NCI-H2029 treated with DMSO at 0.1 percent for 48 hours (cell line): ENCODE measurements at regions not wholly inside any gene's neighbourhood (a gene's known extent, or its start where the extent isn't known, plus 50 kb on each side); places are given as distances from the start of the nearest gene placed in this dataset.
"Not testable (repeated sequence)": the region's sequence is repeated elsewhere in the genome, so short reads cannot be mapped to it uniquely, and the experiment has no call there.

Experiments used
- DNase-seq: peaks from one replicate; lab custom pipeline; 2025; lab: John Stamatoyannopoulos, UW

DNA sequence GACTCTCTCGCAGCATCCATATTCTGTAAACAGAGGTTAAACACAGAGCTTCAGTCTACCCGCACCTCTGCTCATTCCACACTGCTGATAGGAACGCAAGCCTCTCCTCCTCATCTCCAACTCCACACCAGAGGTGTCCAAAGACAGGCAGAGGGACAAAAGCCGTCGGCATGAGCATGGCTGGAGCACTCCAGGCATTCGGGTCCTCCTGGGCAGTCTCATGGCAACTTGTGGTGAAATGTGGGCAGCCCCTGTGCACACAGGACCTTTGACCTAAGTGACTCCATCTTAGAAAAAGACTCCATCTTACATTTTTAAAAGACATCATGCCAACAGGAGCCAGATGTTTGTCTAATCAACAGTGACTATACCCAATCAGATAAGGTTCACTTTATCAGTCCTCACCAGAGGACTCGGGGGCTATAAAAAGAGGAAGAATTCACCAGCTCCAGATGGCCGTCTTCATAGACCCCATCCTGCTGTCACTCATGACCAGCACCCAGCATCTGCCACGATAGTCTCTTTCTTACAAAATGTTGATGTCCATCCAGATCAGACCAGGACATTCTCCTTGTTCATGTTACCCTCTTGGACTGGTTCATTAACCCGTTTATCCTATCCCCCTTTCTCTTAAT is 304.4 kb downstream of the ANAPC1 start:
- DNase-seq, result not testable (repeated sequence)

DNA sequence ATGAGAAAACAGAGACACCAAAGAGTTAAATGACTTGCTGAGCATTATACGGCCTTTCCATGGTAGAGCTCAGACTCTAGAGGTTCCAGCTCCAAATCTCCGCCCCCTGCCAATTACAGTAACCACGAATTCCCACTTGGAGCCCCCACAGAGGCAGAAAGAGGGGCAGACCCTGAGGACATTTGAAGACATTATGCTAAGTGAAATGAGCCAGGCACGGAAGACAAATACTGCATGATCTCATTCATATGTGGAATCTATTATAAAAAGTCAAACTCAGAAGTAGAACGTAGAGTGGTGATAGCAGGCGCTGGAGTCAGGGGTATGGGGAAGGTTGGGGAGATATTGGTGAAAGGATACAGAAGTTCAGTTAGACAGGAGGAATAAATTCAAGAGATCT is 303.4 kb downstream of the ANAPC1 start:
- DNase-seq, result not testable (repeated sequence)

DNA sequence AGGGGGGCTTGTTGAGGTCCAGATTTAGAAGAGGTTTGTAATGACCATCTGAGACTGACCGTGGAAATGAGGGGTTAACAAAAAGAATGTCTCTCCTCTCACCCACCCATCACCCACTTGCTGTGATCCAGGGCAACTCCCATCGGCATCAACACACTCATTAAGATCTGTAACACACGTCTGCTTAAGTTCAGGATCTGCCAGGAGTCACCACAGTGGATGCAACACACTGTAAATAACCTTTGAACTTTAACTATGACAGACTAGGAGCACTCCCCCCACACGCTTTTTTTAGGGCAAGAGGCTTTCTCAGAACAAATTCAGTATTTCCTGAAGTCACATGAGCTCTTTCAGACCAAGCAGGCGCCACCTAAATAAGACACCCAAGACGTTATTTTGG is 301.9 kb downstream of the ANAPC1 start:
- not testable (repeated sequence) for DNase-seq

DNA sequence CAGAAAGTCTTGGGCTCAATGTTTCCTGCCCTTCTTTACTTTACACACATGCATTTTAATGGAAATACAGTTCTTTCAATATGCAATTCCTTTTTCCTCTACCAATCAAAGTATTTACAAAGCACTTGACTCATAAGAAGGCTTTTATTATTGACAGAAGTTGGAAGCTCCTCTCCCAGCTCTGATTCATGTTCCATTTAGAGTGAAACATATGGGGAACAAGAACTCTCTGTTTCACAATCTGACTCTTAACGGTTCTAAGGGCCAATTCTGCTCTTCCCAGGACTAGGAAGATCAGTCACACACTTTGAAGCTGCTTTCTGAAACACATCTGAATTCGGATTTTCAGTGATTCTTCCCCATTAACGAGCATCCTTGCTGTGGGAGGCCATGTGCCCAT is 300.5 kb downstream of the ANAPC1 start:
- not testable (repeated sequence) for DNase-seq

DNA sequence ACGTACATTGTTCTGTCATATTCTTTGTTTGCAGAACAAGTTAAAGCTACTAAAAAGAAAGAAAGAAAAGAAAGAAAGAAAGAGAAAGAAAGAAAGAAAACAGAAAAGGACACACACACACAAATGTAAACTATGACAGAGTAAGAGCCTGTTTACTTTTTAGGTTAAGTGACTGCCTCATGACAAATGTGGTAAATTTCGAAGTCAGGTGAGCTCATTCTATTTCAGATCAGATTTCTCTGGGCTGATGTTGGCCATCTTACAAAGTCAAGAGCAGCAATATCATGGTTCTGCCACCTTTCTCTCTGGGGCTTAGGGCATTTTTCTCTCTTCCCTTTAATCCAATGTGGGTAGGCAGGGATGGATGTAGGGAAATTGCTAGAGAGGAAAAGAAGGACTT is 299.5 kb downstream of the ANAPC1 start:
- not testable (repeated sequence) for DNase-seq

DNA sequence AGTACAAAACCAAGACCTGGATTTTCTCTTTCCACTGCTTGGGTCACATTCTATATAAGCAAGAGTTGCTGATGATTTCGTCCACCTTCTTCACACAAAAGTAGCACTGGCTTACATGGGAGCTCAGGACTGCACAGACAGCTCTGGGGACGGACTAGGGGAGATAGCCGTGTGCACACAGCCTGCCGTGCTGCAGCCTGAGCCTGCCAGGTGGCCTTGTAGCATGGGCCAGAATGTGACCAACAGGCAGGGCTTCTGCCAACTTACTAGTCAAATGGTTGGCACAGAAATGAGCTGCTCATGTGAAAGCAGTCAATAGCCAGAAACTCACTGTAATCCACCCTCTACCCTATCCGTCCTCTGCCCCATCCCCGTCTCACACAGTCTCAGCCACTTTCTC is 299.0 kb downstream of the ANAPC1 start:
- DNase-seq, result not testable (repeated sequence)

DNA sequence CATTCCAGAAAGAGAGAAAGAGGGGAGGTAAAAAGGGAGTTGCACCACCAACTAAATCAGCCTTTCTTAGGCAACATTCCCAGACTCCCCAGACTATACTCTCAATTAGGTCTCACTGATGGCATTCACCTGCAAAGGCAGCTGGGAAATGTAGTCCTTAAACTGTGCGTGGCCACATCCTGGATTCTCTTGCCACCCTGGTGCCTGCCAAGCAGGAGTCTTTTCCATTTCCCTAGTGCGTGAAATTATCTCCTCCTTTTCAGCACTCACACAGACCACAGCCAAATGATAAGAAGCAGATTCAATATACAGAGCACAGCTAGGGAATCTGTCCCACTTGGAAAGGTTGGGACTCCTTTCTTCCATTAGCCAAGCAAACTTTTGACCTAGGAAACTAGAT is 298.0 kb downstream of the ANAPC1 start:
- DNase-seq, result not testable (repeated sequence)

DNA sequence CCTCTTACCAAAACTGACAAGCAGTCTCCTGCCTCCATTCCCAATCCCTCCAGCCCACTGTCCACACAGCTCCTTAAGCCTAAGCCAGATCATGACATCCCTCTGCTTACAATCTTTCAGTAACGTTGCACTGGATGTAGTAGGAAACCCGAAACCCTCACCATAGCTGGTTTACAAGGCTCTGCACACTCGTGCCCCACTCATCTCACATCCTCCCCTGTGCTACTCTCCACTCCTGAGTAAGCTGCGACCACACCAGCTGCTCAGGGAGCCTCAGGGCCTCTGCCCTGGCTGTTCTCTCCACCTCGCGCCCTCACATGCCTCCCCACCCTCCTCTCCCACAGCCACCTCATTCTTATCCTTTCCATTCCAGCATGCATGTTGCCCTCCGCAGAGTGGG is 288.9 kb downstream of the ANAPC1 start:
- not testable (repeated sequence) for DNase-seq

DNA sequence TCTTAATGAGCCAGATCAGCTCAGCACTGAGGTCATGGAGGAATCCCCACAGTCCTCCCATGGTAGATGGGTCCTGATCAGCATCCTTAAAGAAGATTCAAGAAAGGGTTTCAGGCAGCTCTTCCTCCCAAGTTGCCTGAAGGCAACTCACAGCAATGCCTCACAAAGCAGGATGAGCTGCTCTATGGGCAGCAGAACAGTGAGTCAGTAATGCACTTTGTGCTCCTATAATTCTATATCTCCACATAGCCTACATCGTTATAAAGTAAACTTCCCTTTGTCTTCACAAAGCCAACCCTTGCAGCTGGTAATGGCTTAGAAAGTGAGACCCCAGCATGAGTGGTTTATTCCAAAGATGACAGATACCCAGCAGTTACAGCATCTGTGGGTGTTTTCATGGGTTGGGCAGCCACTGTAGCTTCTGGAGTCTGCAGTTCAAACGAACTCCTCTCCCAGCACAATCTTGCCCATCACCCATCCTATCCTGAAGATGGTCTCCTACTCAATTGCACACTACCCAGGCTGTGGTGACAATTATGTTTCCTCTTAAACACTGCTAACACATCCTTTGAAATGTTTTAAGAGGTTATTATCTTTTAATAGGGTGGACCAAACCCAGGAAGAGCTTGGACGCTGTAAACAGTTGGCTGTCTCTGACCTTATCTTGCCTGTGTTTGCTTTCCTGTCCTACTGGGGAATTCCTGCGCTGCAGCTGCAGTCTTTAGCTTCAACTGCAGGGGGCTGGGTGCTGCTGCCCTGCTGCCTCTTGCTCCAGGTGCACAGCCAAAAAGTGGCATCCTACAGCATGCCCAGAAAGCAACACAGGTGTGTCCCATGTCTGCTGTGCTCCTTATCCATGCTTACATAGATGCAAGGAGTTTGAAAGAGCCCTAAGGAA is 286.9 kb downstream of the ANAPC1 start:
- DNase-seq, result not testable (repeated sequence)

DNA sequence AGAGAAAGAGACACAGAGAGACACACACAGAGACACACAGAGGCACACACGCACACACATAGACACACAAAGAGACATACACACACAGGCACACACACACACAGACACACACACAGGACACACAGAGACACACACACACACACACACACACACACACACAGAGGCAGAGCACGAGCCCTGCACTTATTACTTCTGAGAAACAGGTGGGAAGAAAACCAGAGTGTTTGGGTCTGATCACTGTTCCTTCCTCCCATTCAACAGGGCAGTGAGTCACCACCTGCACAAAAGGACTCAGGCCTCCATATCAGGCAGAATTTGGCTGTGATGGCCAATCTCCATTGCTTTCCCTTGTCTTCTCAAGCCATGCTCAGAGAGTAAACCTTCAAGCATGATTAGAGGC is 285.0 kb downstream of the ANAPC1 start:
- DNase-seq, result not testable (repeated sequence)

DNA sequence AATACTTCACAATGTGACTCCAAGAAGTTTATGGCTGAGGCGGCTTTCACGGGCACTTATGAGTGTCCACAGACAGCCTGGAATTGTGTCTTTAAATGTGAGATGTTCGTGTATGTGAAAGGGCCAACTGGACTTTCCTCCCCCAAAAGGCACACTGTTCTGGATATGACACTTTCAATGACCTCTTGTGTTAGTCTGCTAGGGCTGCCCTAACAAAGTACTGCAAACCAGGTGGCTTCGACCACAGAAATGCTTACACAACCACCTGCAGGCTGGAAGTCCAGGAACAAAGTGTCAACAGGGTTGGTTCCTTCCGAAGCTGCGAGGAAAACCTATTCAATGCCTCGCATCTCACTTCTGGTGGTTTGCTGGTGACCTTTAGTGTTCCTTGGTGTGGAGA is 281.7 kb downstream of the ANAPC1 start:
- DNase-seq, result not testable (repeated sequence)

DNA sequence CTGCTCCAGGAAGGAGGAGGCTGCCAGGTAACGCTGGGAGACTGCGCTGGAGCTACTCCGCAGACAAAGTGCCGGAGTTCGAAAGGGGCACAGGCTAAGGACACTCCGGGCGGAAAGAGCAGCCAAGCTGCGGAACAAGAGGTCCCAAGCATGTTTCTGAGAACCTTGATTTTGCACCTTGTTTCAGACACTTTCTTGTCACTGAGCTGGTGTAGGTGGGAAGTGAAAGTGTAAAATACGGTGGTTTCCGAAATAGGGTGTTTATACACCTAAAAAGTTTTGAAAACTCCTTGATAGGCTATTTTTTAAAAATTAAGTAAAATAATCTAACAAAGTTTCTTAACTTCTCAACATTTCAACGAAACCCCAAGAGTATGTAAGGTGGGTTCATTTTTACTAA is 278.2 kb downstream of the ANAPC1 start:
- not testable (repeated sequence) for DNase-seq

DNA sequence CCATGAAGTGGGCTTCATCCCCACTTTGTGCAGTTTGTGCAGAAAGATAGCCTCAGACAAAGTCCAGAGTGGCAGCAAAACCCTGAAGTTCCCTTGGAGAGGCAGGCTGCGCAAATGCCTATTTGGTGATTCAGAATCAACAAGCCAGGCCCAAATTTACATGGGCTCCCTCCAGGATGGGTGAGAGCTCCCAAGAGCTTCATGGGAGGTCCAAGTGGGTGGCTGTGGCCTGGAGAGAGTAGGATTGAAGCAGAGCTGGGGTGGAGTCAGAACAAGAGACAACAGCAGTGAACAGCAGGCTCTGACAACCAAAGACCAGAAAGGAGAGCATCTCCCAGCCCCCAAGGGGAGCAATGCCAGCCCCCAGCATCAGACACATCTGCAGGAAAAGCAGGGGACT is 277.4 kb downstream of the ANAPC1 start:
- DNase-seq, result not testable (repeated sequence)

DNA sequence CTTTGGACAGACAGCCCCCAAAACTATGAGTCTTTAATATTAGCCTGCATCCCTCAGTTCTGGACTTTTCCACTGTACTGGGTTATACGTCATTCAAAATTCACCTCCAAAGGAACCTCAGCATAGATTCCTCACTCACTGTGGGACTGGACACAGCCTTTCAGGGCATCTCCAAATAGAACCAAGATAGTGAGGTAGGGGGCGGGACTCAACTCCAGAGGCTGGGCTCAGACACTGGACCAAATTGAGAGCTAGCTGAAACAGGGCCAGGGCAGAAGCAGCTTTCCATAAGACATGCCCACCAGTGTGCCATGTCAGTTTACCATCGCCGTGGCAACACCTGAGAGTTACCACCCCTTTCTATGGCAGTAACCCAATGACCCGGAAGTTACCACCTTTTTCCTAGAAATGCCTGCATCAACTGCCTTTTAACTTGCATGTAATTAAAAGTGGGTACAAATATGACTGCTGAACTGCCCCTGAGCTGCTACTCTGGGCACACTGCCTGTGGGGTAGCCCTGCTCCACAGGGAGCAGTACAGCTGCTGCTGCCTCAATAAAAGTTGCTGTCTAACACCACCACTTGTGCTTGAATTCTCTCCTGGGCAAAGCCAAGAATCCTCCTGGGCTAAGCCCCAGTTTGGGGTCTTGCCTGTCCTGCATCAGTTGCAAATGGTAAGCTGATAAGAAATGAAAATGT is 274.7 kb downstream of the ANAPC1 start:
- DNase-seq, result not testable (repeated sequence)

DNA sequence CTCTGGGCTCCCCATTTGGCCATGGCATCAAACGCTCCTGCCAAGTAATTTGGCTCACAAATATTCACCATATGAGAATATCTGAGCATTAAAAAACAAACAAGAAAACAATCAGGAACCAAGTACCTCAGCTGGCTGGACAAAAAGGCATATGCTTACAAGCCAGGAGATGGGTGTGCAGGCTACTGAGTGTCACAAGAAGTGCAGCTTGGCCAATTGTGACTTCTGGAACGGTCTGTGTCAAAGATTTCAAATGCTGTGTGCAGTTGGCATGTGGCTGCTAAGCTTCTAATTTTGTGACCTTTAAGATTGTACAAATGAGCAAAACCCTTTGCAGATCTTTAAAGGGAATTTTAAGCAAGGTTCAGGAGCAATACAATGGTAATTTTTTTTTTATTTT is 274.0 kb downstream of the ANAPC1 start:
- DNase-seq, result not testable (repeated sequence)

DNA sequence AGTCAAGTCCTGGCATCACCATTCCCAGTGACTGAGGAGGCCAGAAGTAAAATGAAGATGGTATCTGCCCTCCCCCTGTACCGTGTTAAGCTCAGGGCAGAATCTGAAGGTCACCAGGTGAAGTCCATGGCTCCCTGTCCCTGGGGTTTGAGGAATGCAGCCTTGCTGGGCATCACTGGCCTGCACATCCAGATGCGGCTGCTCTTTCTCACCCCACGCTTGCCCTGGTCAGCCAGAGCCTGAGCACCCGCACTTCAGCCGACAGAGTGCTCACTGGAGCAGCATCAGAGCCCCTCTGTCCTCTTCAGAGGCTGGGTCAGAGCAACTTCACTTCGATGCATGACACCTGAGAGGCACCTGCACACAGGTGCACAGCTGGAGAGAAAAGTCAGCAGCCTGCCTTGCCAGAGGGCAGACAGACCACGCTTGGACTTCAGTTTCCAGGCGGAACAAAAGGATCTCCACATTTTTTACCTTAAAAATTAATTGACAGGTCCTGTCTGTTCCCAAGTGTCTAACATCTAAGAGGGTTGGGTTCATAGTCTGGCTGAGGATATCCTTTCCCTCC is 267.3 kb downstream of the ANAPC1 start:
- DNase-seq, result no peak

DNA sequence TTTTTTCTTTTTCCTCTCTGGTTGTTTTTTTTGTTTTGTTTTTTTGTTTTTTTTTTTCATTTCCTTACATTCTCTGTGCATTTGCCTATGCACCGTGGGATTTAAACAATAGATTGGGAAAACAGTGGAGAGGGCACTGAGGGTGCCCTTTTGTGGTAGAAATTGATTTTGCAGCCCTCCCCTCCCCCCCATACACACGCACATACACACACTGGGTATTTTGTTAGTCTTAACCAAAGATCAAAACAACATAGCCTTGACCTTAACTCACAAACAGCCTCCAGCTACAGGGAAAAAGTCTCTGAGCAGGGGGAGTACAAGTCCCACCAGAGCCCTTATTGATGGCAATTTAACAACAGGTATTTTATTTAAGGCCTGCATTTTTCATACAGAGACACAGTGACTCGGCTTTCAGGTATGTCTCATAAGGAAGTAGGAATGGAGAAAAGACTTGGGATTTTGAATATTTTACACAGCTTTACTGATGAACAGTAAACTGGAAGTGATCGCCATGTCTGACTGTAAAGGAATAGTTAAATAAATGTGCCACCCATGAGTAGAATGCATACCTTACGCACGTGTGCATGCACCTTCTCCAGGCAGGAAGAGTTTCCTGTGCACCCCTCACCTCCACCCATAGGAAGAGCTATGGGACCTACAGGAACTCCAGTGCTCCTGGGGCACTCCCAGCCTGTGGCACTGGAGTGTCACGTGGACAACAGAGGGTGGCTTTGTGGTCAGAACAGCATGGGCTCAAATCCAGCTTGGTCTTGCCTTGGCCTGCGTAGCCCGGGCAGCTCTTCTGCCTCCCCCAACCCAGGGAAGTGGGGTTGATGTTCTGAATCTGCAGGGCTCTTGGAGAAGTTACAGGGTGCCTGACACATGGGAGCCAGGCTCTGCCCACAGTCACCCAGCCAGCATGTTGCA is 266.4 kb downstream of the ANAPC1 start:
- DNase-seq, result no peak

DNA sequence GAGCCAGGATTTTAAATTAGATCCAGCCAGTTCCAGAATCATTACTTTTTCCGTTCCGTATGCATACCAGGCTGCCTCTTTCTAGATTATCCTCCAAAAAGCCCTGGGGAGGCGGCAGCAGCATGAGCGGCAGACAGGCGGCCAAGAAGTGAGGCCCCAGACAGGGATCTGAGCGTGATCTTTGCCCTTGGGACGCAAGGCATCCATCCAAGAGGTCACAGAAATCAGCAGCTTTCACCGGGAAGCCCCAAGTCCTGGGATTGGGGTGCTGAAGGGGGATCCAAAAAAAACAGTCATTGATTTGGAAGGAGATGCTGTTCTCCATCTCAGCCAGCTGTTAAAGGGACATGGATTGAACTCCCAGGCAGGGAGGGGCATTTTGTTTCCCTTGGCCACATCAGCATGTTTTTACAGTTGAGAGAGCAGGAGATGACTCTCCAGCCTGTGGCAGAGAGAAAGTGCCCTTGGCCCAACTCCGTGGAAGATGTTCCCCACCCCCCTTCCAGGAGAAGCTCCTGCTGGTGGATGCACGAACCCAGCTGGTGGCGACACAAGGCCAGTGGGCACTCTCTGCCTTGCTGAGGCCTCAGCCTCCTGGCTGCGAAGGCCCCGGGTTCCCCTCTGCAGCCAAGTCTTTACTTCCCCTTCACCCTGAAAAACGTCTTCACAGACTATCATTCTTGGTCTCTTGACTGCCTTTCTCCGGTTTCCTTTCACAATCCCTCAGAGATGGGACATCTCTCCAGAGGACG is 265.6 kb downstream of the ANAPC1 start:
- no peak for DNase-seq

DNA sequence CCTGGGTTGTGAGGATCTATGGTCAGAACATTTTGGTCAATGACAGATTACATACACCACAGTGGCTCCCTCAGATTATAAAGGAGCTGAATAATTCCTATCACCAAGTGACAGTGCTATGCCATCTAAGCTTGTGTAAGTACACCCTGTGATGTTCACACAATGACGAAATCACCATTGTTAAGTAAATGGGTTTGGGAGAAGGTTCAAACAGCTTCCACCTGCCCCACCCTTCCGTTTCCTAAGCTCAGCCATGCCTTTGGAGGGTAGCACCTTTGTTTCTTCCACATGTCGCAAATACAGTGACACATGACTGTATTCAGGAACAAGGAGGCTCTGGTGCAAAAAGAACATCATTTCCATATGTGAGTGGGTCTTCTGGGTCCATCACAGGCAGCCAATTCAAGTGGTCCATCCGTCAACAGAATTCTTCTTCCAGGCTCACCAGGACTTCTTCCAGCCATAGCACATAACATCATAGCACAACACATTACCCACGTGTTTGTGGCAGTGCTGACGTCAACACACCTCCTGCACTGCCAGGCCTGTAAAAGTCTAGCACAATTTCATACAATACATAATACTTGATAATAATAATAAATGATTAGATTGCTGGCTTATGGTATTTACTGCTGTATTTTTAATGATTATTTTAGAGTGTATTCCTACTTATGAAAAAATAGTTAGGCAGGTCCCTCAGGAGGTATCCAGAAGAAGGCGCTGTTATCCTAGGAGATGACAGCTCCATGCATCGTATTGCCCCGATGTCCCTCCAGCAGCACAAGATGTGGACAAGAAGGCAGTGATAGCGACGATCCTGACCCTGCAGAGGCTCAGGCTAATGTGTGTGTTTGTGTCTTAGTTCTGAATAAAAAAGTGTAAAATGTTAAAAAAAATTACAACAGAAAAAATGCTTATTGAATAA is 264.8 kb downstream of the ANAPC1 start:
- DNase-seq, result no peak
